ENCODE measurements at regions not wholly inside any gene's neighbourhood (a gene's known extent, or its start where the extent isn't known, plus 50 kb on each side); places are given as distances from the start of the nearest gene placed in this dataset.

DNA sequence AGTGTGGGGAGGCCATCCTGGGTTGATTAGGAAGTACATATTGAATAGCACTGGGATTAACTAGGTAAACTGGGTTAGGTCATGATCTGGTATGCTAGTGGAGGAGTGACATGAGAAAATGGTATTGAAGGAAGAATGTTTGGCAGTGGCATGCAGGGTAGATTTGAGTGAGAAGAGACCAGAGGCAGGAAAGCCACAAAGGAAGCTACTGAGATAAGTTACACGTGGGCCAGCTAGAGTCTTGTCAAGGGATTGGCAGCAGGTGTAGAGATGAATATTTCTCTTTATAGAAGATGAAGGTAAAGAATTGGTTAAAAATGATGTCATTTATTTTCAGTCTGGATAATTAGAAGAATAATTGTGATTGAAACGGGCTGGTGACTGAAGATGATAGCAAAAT is 91.0 kb upstream of the TPRG1 start:
- Histone ChIP-seq H3K9ac (ENCODE audit: low read depth in 1 of 3, low read length in 3 of 3) (no peak overlapping the region), H3K9me3 (ENCODE audit: control insufficient read depth in 3 of 3, low read length in 3 of 3) (no peaks in the 10 kb centered on the region), H3K27me3 (ENCODE audit: control insufficient read depth in 3 of 3, insufficient read depth in 3 of 3, low read length in 3 of 3) (no peaks in the 10 kb centered on the region), H3K36me3 (ENCODE audit: control insufficient read depth in 3 of 3, insufficient read depth in 3 of 3, low read length in 3 of 3) (no peaks in the 10 kb centered on the region), H3K4me1 (ENCODE audit: control insufficient read depth in 3 of 3, insufficient read depth in 3 of 3, low read length in 3 of 3) (no peaks in the 10 kb centered on the region), H3K4me3 (ENCODE audit: low read length in 3 of 3) (no peak overlapping the region), H3K27ac (ENCODE audit: low read depth, low read length) (no peak overlapping the region)

DNA sequence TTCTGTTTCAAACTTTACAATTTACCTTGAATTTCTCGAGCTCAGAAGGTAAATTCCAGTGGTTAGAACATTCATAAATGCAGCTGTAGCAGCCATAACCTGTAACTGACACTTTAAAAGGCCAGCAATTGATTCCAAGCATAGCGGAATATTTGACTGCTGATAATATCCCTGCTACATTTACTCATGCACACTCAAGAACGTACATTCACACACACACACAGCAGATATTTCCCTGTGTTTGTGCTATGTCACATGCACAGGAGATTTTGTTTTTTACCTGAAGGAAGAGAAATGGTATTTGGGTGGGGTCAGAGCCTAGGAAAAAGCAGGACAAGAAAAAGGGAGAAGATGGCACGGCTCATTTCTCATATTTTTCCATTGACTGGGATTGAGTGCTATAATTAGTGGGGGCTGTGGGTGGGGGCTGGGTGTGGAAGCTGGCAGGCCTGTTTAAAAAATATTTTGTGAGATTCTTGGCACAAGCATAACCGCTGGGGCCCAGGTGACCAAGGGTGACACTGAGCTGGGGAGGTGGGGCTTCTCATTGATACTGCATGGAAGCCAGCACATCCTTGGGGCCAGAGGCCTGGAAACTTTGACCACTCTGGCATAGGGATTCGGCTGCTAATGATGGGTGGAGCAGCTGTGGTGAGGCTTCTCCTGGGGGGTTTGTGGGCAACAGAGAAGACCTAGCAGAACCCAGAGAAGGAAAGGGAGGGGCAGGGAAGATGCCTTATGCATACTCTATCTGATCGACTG is 88.9 kb upstream of the TPRG1 start:
- Histone ChIP-seq H3K27ac (ENCODE audit: low read depth, low read length) (no peak overlapping the region), H3K27me3 (ENCODE audit: control insufficient read depth in 3 of 3, insufficient read depth in 3 of 3, low read length in 3 of 3) (no peaks in the 10 kb centered on the region), H3K4me1 (ENCODE audit: control insufficient read depth in 3 of 3, insufficient read depth in 3 of 3, low read length in 3 of 3) (no peaks in the 10 kb centered on the region), H3K9ac (ENCODE audit: low read depth in 1 of 3, low read length in 3 of 3) (no peak overlapping the region), H3K9me3 (ENCODE audit: control insufficient read depth in 3 of 3, low read length in 3 of 3) (no peaks in the 10 kb centered on the region), H3K36me3 (ENCODE audit: control insufficient read depth in 3 of 3, insufficient read depth in 3 of 3, low read length in 3 of 3) (no peaks in the 10 kb centered on the region), H3K4me3 (ENCODE audit: low read length in 3 of 3) (no peak overlapping the region)

GRCh38 chr3:189084620-189085019 is 87.2 kb upstream of the TPRG1 start:
- Histone ChIP-seq H3K27me3 (ENCODE audit: control insufficient read depth in 3 of 3, insufficient read depth in 3 of 3, low read length in 3 of 3) (no peaks in the 10 kb centered on the region), H3K4me3 (ENCODE audit: low read length in 3 of 3) (no peak overlapping the region), H3K9ac (ENCODE audit: low read depth in 1 of 3, low read length in 3 of 3) (no peak overlapping the region), H3K9me3 (ENCODE audit: control insufficient read depth in 3 of 3, low read length in 3 of 3) (no peaks in the 10 kb centered on the region), H3K36me3 (ENCODE audit: control insufficient read depth in 3 of 3, insufficient read depth in 3 of 3, low read length in 3 of 3) (no peaks in the 10 kb centered on the region), H3K4me1 (ENCODE audit: control insufficient read depth in 3 of 3, insufficient read depth in 3 of 3, low read length in 3 of 3) (no peaks in the 10 kb centered on the region), H3K27ac (ENCODE audit: low read depth, low read length) (no peak overlapping the region)

- Histone ChIP-seq H3K27me3 (ENCODE audit: control insufficient read depth in 3 of 3, insufficient read depth in 3 of 3, low read length in 3 of 3) (no peaks in the 10 kb centered on the region), H3K9ac (ENCODE audit: low read depth in 1 of 3, low read length in 3 of 3) (no peak overlapping the region), H3K4me1 (ENCODE audit: control insufficient read depth in 3 of 3, insufficient read depth in 3 of 3, low read length in 3 of 3) (no peaks in the 10 kb centered on the region), H3K9me3 (ENCODE audit: control insufficient read depth in 3 of 3, low read length in 3 of 3) (no peaks in the 10 kb centered on the region), H3K27ac (ENCODE audit: low read depth, low read length) (no peak overlapping the region), H3K4me3 (ENCODE audit: low read length in 3 of 3) (no peak overlapping the region), H3K36me3 (ENCODE audit: control insufficient read depth in 3 of 3, insufficient read depth in 3 of 3, low read length in 3 of 3) (no peaks in the 10 kb centered on the region)
Observed at GRCh38 chr3:189092547-189092946, 79.2 kb upstream of the TPRG1 start.

- H3K9me3 ChIP-seq (ENCODE audit: control insufficient read depth in 3 of 3, low read length in 3 of 3) = no peaks in the 10 kb centered on the region
- no peaks in the 10 kb centered on the region for H3K36me3 ChIP-seq (ENCODE audit: control insufficient read depth in 3 of 3, insufficient read depth in 3 of 3, low read length in 3 of 3)
- H3K4me1 ChIP-seq (ENCODE audit: control insufficient read depth in 3 of 3, insufficient read depth in 3 of 3, low read length in 3 of 3) = peaks cover 10 to 15% (median 13%) of the 10 kb centered on the region in 3 donors
- no peak overlapping the region for H3K9ac ChIP-seq (ENCODE audit: low read depth in 1 of 3, low read length in 3 of 3)
- no peak overlapping the region for H3K4me3 ChIP-seq (ENCODE audit: low read length in 3 of 3)
- H3K27ac ChIP-seq (ENCODE audit: low read depth, low read length) = no peak overlapping the region
- no peaks in the 10 kb centered on the region for H3K27me3 ChIP-seq (ENCODE audit: control insufficient read depth in 3 of 3, insufficient read depth in 3 of 3, low read length in 3 of 3)
Observed at GRCh38 chr3:189094539-189094938, 77.2 kb upstream of the TPRG1 start.

DNA sequence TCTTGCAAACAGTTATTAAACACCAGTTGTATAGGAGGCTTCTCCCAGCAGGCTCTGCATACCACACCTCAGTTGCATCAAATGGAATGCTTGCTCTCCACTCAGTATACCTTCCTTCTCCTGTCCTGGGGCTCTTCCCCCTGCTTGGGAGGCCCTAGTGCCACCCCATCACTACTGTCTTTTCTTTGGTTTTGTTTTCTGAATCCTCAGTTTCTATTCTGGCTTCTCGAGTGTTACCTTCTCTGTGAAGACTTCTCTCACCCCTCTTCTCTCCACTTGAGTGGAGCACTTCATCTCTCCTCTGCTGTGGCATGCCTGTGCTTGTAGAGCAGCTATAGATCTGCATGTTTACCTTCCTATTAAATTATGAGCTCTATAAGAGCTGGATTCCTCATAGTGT is 75.7 kb upstream of the TPRG1 start:
- Histone ChIP-seq H3K36me3 (ENCODE audit: control insufficient read depth in 3 of 3, insufficient read depth in 3 of 3, low read length in 3 of 3) (no peaks in the 10 kb centered on the region), H3K9me3 (ENCODE audit: control insufficient read depth in 3 of 3, low read length in 3 of 3) (no peaks in the 10 kb centered on the region), H3K4me1 (ENCODE audit: control insufficient read depth in 3 of 3, insufficient read depth in 3 of 3, low read length in 3 of 3) (peaks cover 12 to 24% (median 19%) of the 10 kb centered on the region in 3 donors), H3K4me3 (ENCODE audit: low read length in 3 of 3) (no peak overlapping the region), H3K27me3 (ENCODE audit: control insufficient read depth in 3 of 3, insufficient read depth in 3 of 3, low read length in 3 of 3) (no peaks in the 10 kb centered on the region), H3K9ac (ENCODE audit: low read depth in 1 of 3, low read length in 3 of 3) (no peak overlapping the region), H3K27ac (ENCODE audit: low read depth, low read length) (no peak overlapping the region)

DNA sequence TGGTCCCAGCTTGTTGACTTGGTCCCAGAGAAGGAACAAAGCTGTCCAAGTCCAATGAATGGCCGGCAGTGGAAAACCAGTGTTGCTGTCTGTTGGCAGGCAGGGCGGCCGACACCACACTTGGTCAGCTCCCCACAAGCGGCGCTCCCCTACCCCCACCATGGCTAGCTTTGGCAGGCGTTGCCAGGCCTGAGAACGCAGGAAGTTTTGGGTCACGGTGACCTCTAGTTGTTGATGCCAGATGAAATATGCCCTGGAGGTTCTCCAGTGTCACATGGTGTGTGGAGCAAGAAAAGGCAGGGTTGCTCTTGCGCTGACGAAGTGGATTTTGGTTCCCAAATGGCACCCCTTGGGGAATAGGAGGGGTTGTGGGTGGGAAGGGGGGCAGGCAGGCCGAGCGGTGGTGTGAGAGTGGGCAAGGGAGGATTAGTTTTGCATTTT is 72.7 kb upstream of the TPRG1 start:
- Histone ChIP-seq H3K27ac (ENCODE audit: low read depth, low read length) (peak overlapping the region; percentile 97), H3K4me3 (ENCODE audit: low read length in 3 of 3) (peak overlapping the region; percentile 44 to 58 (median 49))

GRCh38 chr3:189099505-189100290 is 72.1 kb upstream of the TPRG1 start:
- Histone ChIP-seq H3K9me3 (ENCODE audit: control insufficient read depth in 3 of 3, low read length in 3 of 3) (no peaks in the 10 kb centered on the region), H3K27me3 (ENCODE audit: control insufficient read depth in 3 of 3, insufficient read depth in 3 of 3, low read length in 3 of 3) (no peaks in the 10 kb centered on the region), H3K36me3 (ENCODE audit: control insufficient read depth in 3 of 3, insufficient read depth in 3 of 3, low read length in 3 of 3) (no peaks in the 10 kb centered on the region), H3K9ac (ENCODE audit: low read depth in 1 of 3, low read length in 3 of 3) (peak overlapping the region; percentile 27 to 70 (median 61)), H3K4me1 (ENCODE audit: control insufficient read depth in 3 of 3, insufficient read depth in 3 of 3, low read length in 3 of 3) (peaks cover 12 to 24% (median 19%) of the 10 kb centered on the region in 3 donors), H3K4me3 (ENCODE audit: low read length in 3 of 3) (peak overlapping the region; percentile 39 to 58 (median 49)), H3K27ac (ENCODE audit: low read depth, low read length) (peak overlapping the region; percentile 97)

More for the DNA sequence above, 72.7 kb upstream of the TPRG1 start:
- H3K9ac ChIP-seq (ENCODE audit: low read depth in 1 of 3, low read length in 3 of 3) = peak overlapping the region; percentile 45 to 70 (median 61)
- no peaks in the 10 kb centered on the region for H3K9me3 ChIP-seq (ENCODE audit: control insufficient read depth in 3 of 3, low read length in 3 of 3)
- H3K27me3 ChIP-seq (ENCODE audit: control insufficient read depth in 3 of 3, insufficient read depth in 3 of 3, low read length in 3 of 3) = no peaks in the 10 kb centered on the region
- no peaks in the 10 kb centered on the region for H3K36me3 ChIP-seq (ENCODE audit: control insufficient read depth in 3 of 3, insufficient read depth in 3 of 3, low read length in 3 of 3)
- H3K4me1 ChIP-seq (ENCODE audit: control insufficient read depth in 3 of 3, insufficient read depth in 3 of 3, low read length in 3 of 3) = peaks cover 12 to 24% (median 19%) of the 10 kb centered on the region in 3 donors

DNA sequence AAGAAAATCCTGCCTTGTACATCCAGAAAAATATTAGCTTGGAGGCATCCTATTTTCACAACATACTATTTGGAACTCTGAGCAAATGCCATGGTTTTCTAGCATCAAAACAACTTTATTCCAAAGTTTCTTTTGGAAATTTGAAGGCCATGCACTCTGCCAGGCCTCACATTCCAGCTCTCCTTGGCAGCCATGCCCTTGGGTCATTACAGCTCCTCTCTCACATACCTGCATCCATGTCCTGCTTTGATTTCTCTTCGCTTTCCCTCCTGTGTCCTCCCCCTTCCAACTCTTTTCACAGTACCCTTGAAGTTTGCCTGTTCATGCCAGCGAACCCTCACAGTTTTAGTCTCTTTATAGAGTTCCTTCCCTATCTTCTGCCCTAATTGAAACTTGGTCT is 70.9 kb upstream of the TPRG1 start:
- Histone ChIP-seq H3K4me3 (ENCODE audit: low read length in 3 of 3) (peak overlapping the region in 1 of 3 donors; percentile 57), H3K9me3 (ENCODE audit: control insufficient read depth in 3 of 3, low read length in 3 of 3) (no peaks in the 10 kb centered on the region), H3K27ac (ENCODE audit: low read depth, low read length) (peak overlapping the region; percentile 97), H3K27me3 (ENCODE audit: control insufficient read depth in 3 of 3, insufficient read depth in 3 of 3, low read length in 3 of 3) (no peaks in the 10 kb centered on the region), H3K4me1 (ENCODE audit: control insufficient read depth in 3 of 3, insufficient read depth in 3 of 3, low read length in 3 of 3) (peaks cover 12 to 24% (median 19%) of the 10 kb centered on the region in 3 donors), H3K9ac (ENCODE audit: low read depth in 1 of 3, low read length in 3 of 3) (peak overlapping the region in 1 of 3 donors; percentile 39), H3K36me3 (ENCODE audit: control insufficient read depth in 3 of 3, insufficient read depth in 3 of 3, low read length in 3 of 3) (no peaks in the 10 kb centered on the region)

DNA sequence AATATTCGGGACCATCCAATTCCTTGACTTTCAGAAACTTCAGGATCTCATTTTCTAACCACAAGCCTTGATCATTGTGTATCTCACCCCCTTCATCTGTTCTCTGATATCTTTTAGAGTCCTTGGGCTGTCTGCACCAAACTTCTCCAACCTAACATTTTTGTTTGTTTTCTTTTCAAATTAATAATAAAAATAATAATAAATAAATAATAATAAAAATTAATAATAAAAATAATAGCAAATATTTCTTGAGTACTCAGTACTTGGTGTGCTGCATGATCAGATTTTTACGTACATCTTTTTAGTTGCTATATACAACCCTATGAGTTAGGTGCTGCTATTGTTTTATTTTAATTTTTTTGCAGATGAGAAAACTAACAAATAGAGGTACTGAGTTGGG is 70.2 kb upstream of the TPRG1 start:
- peak overlapping the region; percentile 97 for H3K27ac ChIP-seq (ENCODE audit: low read depth, low read length)
- no peak overlapping the region for H3K9ac ChIP-seq (ENCODE audit: low read depth in 1 of 3, low read length in 3 of 3)
- no peaks in the 10 kb centered on the region for H3K9me3 ChIP-seq (ENCODE audit: control insufficient read depth in 3 of 3, low read length in 3 of 3)
- no peaks in the 10 kb centered on the region for H3K27me3 ChIP-seq (ENCODE audit: control insufficient read depth in 3 of 3, insufficient read depth in 3 of 3, low read length in 3 of 3)
- H3K36me3 ChIP-seq (ENCODE audit: control insufficient read depth in 3 of 3, insufficient read depth in 3 of 3, low read length in 3 of 3) = no peaks in the 10 kb centered on the region
- H3K4me3 ChIP-seq (ENCODE audit: low read length in 3 of 3) = peak overlapping the region in 1 of 3 donors; percentile 57
- H3K4me1 ChIP-seq (ENCODE audit: control insufficient read depth in 3 of 3, insufficient read depth in 3 of 3, low read length in 3 of 3) = peaks cover 12 to 24% (median 19%) of the 10 kb centered on the region in 3 donors
